KOPT-K1 (cell line): ENCODE measurements at regions not wholly inside any gene's neighbourhood (a gene's known extent, or its start where the extent isn't known, plus 50 kb on each side); places are given as distances from the start of the nearest gene placed in this dataset.
"Not testable (repeated sequence)": the region's sequence is repeated elsewhere in the genome, so short reads cannot be mapped to it uniquely, and the experiment has no call there.

ENCODE experiments used
- H3K27ac ChIP-seq: fragments of 200-600 bp; sonication (generic); 2 replicates; pipeline ENCODE4 v1.5.1; 2016; ENCODE audit warnings: antibody characterized with exemption, mild to moderate bottlenecking, low read depth, low read length; ENCODE audit not compliant: poor library complexity, severe bottlenecking
- H3K36me3 ChIP-seq: fragments of 200-600 bp; sonication (generic); 2 replicates; pipeline ENCODE4 v1.5.1; 2017; ENCODE audit warnings: antibody characterized with exemption, mild to moderate bottlenecking, low read length, moderate library complexity; ENCODE audit not compliant: insufficient read depth
- H3K9me3 ChIP-seq: fragments of 200-600 bp; sonication (generic); 2 replicates; pipeline ENCODE4 v1.5.1; 2017; ENCODE audit warnings: antibody characterized with exemption, low read length, mild to moderate bottlenecking; ENCODE audit not compliant: insufficient read depth, poor library complexity, severe bottlenecking

DNA sequence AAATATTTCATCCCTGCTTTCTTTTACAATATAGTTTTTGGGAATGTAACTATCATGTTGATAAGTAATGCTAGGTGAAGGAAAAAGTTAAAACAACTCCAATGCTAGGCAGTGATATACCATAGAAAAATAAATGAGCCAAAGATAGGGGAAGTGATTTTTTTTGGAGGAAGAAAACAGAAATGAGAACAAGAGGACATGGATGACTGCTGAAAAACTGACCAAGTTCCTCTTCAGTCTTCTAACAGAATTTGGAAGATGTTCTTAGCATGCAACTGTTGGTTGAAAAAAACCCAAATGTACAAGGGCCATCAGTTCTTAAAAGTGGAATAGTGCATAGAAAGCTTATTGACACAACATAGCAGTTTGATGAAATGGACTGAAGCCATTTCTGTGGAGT lies 262.5 kb upstream of the STARD13 start:
- Histone ChIP-seq H3K27ac (no peak overlapping the region), H3K9me3 (no peaks in the 10 kb centered on the region), H3K36me3 (no peaks in the 10 kb centered on the region)

DNA sequence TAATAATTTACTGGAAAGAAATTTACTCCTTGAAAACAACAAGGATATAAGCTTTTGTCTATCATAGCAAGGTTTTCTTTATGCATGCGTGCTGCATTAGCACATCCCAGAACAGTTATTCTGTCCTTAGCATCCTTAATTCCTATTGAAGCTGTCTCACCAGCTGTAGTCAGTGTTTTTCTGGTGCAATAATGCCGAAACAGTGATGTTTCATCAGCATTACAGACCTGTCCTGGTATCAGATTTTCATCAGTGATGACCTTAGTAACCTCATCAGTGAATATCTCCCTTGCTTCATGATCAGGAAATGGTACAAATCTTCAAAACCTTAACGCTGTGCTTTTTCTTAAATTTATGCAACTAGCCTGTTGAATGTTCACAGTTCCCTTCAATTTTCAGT lies 264.7 kb upstream of the STARD13 start:
- Histone ChIP-seq H3K27ac (no peak overlapping the region), H3K36me3 (no peaks in the 10 kb centered on the region)

DNA sequence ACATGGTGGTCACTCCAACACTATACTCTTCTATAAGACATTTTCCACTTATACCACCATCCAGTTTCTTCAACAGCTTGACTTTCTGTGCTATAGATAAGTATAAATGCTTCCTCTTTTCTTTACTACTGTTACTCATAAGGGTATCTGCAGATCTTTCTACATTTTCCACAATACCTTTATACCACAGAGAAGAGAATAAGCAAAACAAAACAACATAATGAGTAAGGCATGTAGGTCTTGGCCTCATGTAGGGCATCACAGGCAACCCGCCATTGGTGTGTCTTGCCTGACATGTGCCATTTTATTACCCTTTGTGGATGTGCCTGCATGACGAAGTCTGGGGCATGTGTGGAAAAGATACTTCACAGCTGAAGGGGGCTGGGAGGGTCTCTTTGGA lies 265.3 kb upstream of the STARD13 start:
- H3K9me3 ChIP-seq, result no peaks in the 10 kb centered on the region
- no peaks in the 10 kb centered on the region for H3K36me3 ChIP-seq
- H3K27ac ChIP-seq, result no peak overlapping the region

More for the DNA sequence above, 264.7 kb upstream of the STARD13 start:
- H3K9me3 ChIP-seq, result no peaks in the 10 kb centered on the region

DNA sequence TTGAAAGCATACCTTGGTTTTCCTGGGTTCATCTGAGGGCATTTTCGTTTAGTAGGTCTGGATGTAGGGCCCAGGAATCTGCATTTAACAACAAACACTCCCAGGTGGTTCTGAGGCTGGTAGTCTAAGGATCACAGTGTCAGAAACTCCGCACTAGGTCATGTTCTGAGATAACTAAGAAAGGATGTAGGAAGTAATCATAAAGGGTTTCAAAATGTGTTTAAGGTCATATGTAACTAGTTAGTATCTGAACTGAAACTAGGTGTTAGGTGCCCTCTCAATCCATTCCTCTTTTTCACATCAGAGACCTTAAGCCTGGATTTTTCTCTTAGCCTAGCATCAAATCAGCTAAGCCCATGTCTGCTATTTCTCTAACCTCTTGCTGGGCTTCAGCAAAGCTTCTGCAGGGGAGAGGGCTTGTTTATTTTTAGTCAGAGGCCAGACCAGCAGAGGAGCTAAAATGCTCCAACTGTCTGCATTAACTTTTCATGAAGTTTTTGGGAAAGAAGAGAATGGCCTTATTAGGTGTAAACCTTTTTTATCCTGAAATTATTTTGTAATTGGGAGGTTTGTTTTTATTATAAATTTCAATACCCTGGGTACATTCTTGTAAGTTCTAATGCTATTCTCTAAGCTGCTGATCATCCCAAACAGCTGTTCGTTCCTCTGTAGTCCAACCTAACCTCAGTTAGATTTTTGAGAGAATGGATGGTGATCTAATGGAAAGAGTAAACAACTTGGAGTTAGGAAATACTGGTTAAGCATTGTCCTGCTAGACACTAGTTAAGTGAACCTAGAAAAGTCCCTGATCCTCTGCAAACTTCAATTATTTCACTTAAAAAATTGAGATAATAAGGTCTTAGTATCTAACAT lies 262.8 kb upstream of the RFC3 start:
- Histone ChIP-seq H3K27ac (no peak overlapping the region), H3K9me3 (no peaks in the 10 kb centered on the region), H3K36me3 (no peaks in the 10 kb centered on the region)

DNA sequence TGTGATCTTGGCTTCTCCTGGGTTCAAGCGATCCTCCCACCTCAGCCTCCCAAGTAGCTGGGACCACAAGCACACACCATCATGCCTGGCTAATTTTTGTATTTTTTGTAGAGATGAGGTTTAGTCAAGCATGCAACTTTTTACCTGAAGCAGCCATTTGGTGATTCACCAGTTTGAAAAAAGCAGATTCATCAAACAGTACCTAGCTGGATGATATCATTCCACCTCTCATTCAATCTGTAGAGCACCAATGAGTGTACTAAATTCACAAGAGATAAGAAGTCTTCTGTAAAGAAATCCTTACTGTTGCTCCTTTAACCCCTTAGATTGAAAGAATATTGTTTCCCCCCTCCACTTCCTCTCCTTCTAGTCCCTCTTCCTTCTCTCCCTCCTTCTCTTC lies 261.1 kb upstream of the RFC3 start:
- Histone ChIP-seq H3K36me3 (no peaks in the 10 kb centered on the region), H3K9me3 (no peaks in the 10 kb centered on the region), H3K27ac (no peak overlapping the region)

DNA sequence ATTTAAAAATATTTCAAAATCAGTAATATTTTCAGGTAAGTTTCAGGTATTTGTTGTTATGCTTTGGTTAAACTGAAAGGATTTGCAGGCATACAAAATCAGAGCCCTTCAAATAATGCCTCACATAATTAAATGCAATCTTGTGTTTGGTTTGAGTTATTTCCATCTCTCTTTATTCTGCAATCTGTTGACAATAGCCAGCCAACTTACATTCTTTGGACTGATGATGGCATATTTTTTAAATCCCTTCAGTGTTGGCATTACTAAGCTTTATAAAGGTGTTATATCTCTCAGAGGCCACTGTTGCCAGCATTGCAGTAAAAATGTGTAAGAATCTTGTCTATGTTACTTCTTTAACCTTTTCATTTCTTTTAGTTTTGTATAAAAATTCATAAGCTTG lies 257.2 kb upstream of the RFC3 start:
- H3K36me3 ChIP-seq, result no peaks in the 10 kb centered on the region
- no peak overlapping the region for H3K27ac ChIP-seq
- no peaks in the 10 kb centered on the region for H3K9me3 ChIP-seq

DNA sequence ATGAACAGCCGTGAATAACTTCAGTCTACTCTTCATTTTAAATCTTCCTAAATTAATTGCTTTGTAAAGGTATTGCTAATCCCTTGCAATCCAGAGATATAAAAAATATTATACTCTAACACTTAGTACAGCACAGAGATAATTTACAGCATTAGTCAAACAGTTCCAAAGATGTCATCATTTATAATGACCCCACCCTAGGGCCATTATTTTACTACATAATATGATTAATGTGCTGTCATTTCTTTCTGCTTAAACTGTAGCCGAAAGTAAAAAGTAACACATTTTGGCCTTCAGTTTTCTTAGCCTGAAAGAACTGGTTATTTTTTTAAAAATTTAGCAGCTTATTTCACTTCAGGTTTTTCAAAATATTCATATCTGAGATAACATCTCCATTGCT lies 256.3 kb upstream of the RFC3 start:
- Histone ChIP-seq H3K27ac (no peak overlapping the region), H3K36me3 (no peaks in the 10 kb centered on the region), H3K9me3 (no peaks in the 10 kb centered on the region)

DNA sequence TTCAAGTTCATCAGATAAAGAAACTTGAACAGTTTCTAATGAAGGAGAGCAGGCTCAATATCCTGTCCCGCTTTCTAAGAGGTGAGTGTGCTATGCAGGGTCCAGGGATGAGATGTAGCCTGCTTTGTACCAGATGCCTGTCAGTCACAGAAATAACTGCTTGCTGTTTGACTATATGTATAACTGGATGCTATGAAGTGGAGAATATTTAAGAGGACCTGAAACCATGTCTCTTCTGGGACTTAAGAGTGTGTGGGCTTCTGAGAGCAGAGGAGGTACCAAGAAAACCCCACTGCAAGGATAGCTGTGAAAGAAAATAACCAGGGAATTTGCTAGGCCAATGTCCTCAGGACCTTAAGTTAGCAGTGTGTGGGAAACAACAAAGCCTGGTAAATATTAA lies 246.3 kb upstream of the RFC3 start:
- no peaks in the 10 kb centered on the region for H3K9me3 ChIP-seq
- H3K36me3 ChIP-seq, result no peaks in the 10 kb centered on the region
- no peak overlapping the region for H3K27ac ChIP-seq

DNA sequence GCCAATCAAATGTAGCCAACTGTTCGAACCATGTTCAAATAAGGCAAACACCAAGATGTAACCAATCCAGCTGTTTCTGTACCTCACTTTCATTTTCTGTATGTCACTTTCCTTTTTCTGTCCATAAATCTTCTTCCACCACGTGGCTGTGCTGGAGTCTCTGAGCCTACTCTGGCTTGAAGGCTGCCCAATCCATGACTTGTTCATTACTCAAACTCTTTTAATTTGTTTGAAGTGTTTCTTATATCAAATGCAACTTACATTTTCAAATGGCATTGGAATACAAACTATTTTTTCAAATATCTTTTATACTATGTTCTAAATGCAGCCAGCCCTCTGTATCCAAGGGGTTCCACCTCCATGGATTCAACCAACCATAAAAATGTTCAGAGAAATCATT lies 245.6 kb upstream of the RFC3 start:
- not testable (repeated sequence) for H3K36me3 ChIP-seq, H3K9me3 ChIP-seq

DNA sequence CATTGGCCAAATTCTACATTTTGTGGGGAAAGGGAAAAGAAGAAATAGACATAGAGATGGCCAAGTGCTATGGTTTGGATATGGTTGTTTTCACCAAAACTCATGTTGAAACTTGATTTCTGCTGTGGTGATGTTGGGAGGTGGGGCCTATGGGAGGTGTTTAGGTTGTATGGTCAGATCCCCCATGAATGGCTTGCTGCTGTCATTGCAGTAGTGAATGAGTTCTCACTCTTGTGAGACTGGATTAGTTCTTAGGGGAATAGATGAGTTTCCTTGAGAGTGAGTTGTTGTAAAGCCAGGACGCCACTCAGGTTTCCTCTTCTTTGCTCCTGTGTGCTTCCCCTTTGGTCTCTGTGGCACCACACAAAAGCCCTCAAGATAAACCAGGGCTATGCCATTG lies 242.6 kb upstream of the RFC3 start:
- Histone ChIP-seq H3K27ac (no peak overlapping the region), H3K9me3 (no peaks in the 10 kb centered on the region), H3K36me3 (no peaks in the 10 kb centered on the region)

More for the DNA sequence above, 245.6 kb upstream of the RFC3 start:
- H3K27ac ChIP-seq, result not testable (repeated sequence)

DNA sequence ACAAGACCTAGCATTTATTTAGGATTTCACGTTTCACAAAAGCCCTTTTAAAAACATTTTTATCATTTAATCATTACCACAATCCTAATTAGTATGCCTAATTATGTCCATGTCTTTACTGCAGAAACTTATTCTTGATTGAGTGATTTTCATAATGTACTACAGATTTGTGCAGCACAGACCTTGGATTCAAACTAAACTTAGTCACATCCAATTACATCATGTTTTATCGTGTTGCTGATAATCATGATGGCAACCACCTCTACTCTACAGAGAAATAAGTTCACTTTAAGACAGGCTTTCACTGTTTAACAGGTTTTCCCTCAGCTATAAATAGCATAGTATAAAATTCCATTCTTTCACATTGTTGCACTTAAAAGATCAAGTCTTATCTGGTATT lies 240.9 kb upstream of the RFC3 start:
- Histone ChIP-seq H3K27ac (no peak overlapping the region), H3K36me3 (no peaks in the 10 kb centered on the region), H3K9me3 (no peaks in the 10 kb centered on the region)

DNA sequence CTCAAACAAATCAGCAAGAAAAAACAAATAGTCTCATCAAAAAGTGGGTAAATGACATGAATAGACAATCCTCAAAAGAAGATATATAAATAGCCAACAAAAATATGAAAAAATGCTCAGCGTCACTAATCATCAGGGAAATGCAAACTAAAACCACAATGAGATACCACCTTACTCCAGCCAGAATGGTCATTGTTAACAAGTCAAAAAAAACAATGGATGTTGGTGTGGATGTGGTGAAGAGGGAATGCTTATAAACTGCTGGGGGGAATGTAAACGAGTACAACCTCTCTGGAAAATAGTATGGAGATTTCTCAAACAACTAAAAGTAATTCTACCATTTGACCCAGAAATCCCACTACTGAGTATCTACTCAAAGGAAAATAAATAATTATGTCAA lies 239.2 kb upstream of the RFC3 start:
- H3K27ac ChIP-seq, result no peak overlapping the region
- H3K36me3 ChIP-seq, result no peaks in the 10 kb centered on the region
- H3K9me3 ChIP-seq, result no peaks in the 10 kb centered on the region

DNA sequence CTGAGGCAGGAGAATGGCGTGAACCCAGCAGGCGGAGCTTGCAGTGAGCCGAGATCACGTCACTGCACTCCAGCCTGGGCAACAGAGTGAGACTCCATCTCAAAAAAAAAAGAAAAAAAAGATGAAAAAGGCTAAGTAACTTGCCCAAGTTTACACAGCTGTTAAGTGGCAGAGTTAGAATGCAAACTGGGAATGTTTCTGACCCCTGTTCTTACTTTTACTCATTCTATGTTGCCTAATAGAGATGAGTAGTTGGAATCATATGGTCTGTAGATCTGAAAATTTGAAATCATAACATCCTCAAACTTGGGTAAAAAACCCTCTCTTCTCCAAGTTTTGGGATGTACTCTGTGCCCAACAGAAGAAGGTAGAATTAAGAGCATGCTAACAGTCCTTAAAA lies 235.8 kb upstream of the RFC3 start:
- no peak overlapping the region for H3K27ac ChIP-seq
- no peaks in the 10 kb centered on the region for H3K36me3 ChIP-seq
- H3K9me3 ChIP-seq, result no peaks in the 10 kb centered on the region

DNA sequence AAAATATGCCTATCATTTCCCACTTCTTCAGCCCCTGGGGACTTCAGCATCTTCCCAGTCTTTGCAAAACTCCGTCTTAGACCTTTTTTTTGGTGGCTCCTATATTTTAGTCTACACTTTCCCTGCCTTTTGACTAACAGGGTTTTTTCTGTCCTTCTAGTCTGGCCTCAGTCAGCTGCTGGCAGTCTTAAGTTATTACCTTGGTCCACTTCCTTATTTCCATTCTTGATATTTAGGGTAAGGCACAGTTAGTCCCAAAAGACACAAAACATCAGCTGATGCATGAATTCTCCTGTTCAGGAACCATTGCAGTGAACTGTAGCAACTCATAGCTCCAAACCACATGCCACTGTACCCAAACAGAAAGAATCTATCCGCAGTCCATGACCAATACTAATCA lies 234.6 kb upstream of the RFC3 start:
- Histone ChIP-seq H3K27ac (no peak overlapping the region), H3K9me3 (no peaks in the 10 kb centered on the region), H3K36me3 (no peaks in the 10 kb centered on the region)

DNA sequence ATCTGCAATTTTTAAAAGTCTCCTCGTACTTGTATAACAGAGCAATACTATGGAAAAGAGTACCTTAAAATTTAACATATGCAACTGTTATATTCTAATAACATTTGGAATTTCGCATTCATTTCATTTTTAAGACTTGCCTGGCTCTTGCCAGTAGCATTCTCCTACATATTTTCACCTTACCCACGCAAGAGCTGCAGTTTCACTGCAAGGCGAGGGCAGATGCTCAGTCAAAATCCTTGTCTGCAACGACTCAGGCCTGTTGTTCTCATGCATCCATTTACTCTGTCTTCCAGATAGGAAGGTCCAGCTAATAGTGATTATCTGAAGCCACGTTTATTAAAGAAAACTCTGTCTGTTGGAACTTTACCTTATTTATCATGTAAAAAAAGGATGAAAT lies 227.0 kb upstream of the RFC3 start:
- H3K9me3 ChIP-seq, result no peaks in the 10 kb centered on the region
- no peaks in the 10 kb centered on the region for H3K36me3 ChIP-seq
- H3K27ac ChIP-seq, result no peak overlapping the region

DNA sequence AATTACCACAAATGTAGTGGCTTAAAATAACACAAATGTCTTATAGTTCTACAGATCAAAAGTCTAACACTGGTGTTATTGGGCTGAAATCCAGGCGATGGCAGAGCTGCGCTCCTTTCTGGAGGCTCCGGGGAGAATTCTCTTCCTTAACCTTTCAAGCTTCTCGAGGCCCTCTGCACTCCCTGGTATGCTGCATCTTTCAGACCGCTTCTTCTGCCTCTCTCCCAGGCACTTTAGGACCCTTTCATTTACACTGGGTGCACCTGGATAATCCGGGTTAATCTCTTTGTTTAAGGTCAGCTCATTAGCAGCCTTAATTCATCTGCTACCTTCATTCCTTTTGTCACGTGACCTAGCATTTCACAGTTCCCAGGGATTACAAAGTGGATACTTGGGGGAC lies 211.3 kb upstream of the RFC3 start:
- Histone ChIP-seq H3K27ac (no peak overlapping the region), H3K36me3 (no peaks in the 10 kb centered on the region), H3K9me3 (peaks cover 5% of the 10 kb centered on the region)
